H9 (cell line): ENCODE measurements at regions not wholly inside any gene's neighbourhood (a gene's known extent, or its start where the extent isn't known, plus 50 kb on each side); places are given as distances from the start of the nearest gene placed in this dataset.
A peak's percentile ranks its signal among the peaks of the same experiment; 100 is the strongest.

Experiments used
- DNase-seq: peaks from one replicate; pipeline ENCODE4 v3.0.0-alpha.2; 2017
- H2AFZ ChIP-seq: one replicate; pipeline ENCODE4 v1.6.1; 2013; ENCODE audit warnings: mild to moderate bottlenecking, low read length, control low read depth, moderate library complexity
- H2AK5ac ChIP-seq: 2 replicates; pipeline ENCODE4 v1.6.1; 2013; ENCODE audit warnings: low read length, control low read depth, mixed read lengths; ENCODE audit not compliant: insufficient read length
- H2BK120ac ChIP-seq: one replicate; pipeline ENCODE4 v1.6.1; 2013; ENCODE audit warnings: low read depth, mild to moderate bottlenecking, low read length, control low read depth, inconsistent platforms; ENCODE audit not compliant: poor library complexity, severe bottlenecking
- H2BK12ac ChIP-seq: 2 replicates; pipeline ENCODE4 v1.6.1; 2013; ENCODE audit warnings: low read length, control low read depth, mixed read lengths, low read depth; ENCODE audit not compliant: insufficient read length
- H2BK15ac ChIP-seq: 2 replicates; pipeline ENCODE4 v1.6.1; 2013; ENCODE audit warnings: low read depth, low read length, control low read depth
- H2BK20ac ChIP-seq: one replicate; pipeline ENCODE4 v1.6.1; 2013; ENCODE audit warnings: low read depth, mild to moderate bottlenecking, low read length, control low read depth, inconsistent platforms; ENCODE audit not compliant: poor library complexity, severe bottlenecking
- H2BK5ac ChIP-seq: 2 replicates; pipeline ENCODE4 v1.6.1; 2013; ENCODE audit warnings: low read length, control low read depth, mixed read lengths; ENCODE audit not compliant: insufficient read length
- H3K14ac ChIP-seq: 2 replicates; pipeline ENCODE4 v1.6.1; 2013; ENCODE audit warnings: low read length, control low read depth; ENCODE audit not compliant: insufficient read depth
- H3K18ac ChIP-seq: 2 replicates; pipeline ENCODE4 v1.6.1; 2013; ENCODE audit warnings: low read depth, mild to moderate bottlenecking, mixed read lengths, low read length, control low read depth; ENCODE audit not compliant: insufficient read length
- H3K23ac ChIP-seq: 2 replicates; pipeline ENCODE4 v1.6.1; 2013; ENCODE audit warnings: low read length, control low read depth, mixed read lengths, low read depth; ENCODE audit not compliant: insufficient read length
- H3K23me2 ChIP-seq: 2 replicates; pipeline ENCODE4 v1.6.1; 2013; ENCODE audit warnings: low read depth, mild to moderate bottlenecking, mixed read lengths, low read length, control low read depth; ENCODE audit not compliant: insufficient read length, poor library complexity, severe bottlenecking
- H3K27ac ChIP-seq: 2 replicates; pipeline ENCODE4 v1.5.1; 2013; ENCODE audit warnings: low read length, control low read depth, mixed read lengths, low read depth; ENCODE audit not compliant: insufficient read length
- H3K27me3 ChIP-seq: 2 replicates; pipeline ENCODE4 v1.6.1; 2013; ENCODE audit warnings: low read length, control low read depth, inconsistent platforms; ENCODE audit not compliant: insufficient read depth
- H3K4ac ChIP-seq: 2 replicates; pipeline ENCODE4 v1.6.1; 2013; ENCODE audit warnings: low read depth, mild to moderate bottlenecking, control low read depth, inconsistent platforms, low read length, moderate library complexity
- H3K4me1 ChIP-seq: 2 replicates; pipeline ENCODE4 v1.6.1; 2013; ENCODE audit warnings: low read length, control low read depth, inconsistent platforms; ENCODE audit not compliant: insufficient read depth
- H3K4me2 ChIP-seq: 2 replicates; pipeline ENCODE4 v1.6.1; 2013; ENCODE audit warnings: low read length, control low read depth, mixed read lengths; ENCODE audit not compliant: insufficient read length, insufficient read depth
- H3K56ac ChIP-seq: 2 replicates; pipeline ENCODE4 v1.6.1; 2013; ENCODE audit warnings: low read depth, mild to moderate bottlenecking, mixed read lengths, low read length, control low read depth; ENCODE audit not compliant: insufficient read length
- H3K79me1 ChIP-seq: 2 replicates; pipeline ENCODE4 v1.6.1; 2013; ENCODE audit warnings: low read depth, mild to moderate bottlenecking, moderate library complexity, low read length, control low read depth, inconsistent platforms; ENCODE audit not compliant: insufficient read depth, poor library complexity, severe bottlenecking
- H3K79me2 ChIP-seq: 2 replicates; pipeline ENCODE4 v1.6.1; 2013; ENCODE audit warnings: low read length, control low read depth, inconsistent platforms; ENCODE audit not compliant: insufficient read depth
- H3K9ac ChIP-seq: 2 replicates; pipeline ENCODE4 v1.6.1; 2013; ENCODE audit warnings: low read length, control low read depth, mixed read lengths; ENCODE audit not compliant: insufficient read length; ENCODE audit errors: extremely low read depth
- H3K9me3 ChIP-seq: one replicate; pipeline ENCODE4 v1.6.1; 2013; ENCODE audit warnings: low read depth, low read length, inconsistent platforms; ENCODE audit not compliant: control insufficient read depth
- H3T11ph ChIP-seq: one replicate; pipeline ENCODE4 v1.6.1; 2013; ENCODE audit warnings: mild to moderate bottlenecking, low read length, control low read depth, inconsistent platforms
- H4K20me1 ChIP-seq: one replicate; pipeline ENCODE4 v1.6.1; 2013; ENCODE audit not compliant: control insufficient read depth, insufficient read length, insufficient read depth
- H4K5ac ChIP-seq: 2 replicates; pipeline ENCODE4 v1.6.1; 2013; ENCODE audit warnings: low read depth, mild to moderate bottlenecking, mixed read lengths, low read length, control low read depth; ENCODE audit not compliant: insufficient read length
- H4K8ac ChIP-seq: replicated peaks from 2 replicates; pipeline ENCODE4 v1.6.1; 2013; ENCODE audit warnings: low read length, control low read depth, mixed read lengths, low read depth; ENCODE audit not compliant: insufficient read length
- H4K91ac ChIP-seq: 2 replicates; pipeline ENCODE4 v1.6.1; 2013; ENCODE audit warnings: low read depth, mild to moderate bottlenecking, moderate library complexity, mixed read lengths, low read length, control low read depth; ENCODE audit not compliant: insufficient read length
- H3K27ac Mint-ChIP-seq, 3 experiments: 2 replicates in 2 of 3; 3 replicates in 1 of 3; pipeline ENCODE4 v1.8.0; 2020 to 2021; ENCODE audit warnings: mixed read lengths in 3 of 3, mild to moderate bottlenecking in 1 of 3, moderate library complexity in 1 of 3
- H3K27me3 Mint-ChIP-seq: 2 replicates; pipeline ENCODE4 v1.8.0; 2021; ENCODE audit warnings: low read depth, mild to moderate bottlenecking, moderate library complexity, mixed read lengths
- H3K36me3 Mint-ChIP-seq, 3 experiments: 2 replicates in 2 of 3; 3 replicates in 1 of 3; pipeline ENCODE4 v1.8.0; 2020 to 2021; ENCODE audit warnings: low read depth in 3 of 3, mixed read lengths in 3 of 3; ENCODE audit not compliant: insufficient read depth in 1 of 3
- H3K4me1 Mint-ChIP-seq, 2 experiments: 2 replicates each; pipeline ENCODE4 v1.8.0; 2020; ENCODE audit warnings: mixed read lengths in 2 of 2
- H3K4me3 Mint-ChIP-seq, 2 experiments: 2 replicates in 1 of 2; 3 replicates in 1 of 2; pipeline ENCODE4 v1.8.0; 2020 to 2021; ENCODE audit warnings: mild to moderate bottlenecking in 2 of 2, mixed read lengths in 2 of 2, moderate library complexity in 1 of 2
- H3K9me3 Mint-ChIP-seq, 2 experiments: 2 replicates in 1 of 2; 3 replicates in 1 of 2; pipeline ENCODE4 v1.8.0; 2020; ENCODE audit warnings: mild to moderate bottlenecking in 2 of 2, mixed read lengths in 2 of 2, moderate library complexity in 1 of 2
- CTCF ChIP-seq: fragments of 200-600 bp; sonication (generic); conservative IDR thresholded peaks from 3 replicates; pipeline ENCODE4 v1.8.0; 2021; ENCODE audit warnings: antibody characterized with exemption, mild to moderate bottlenecking
- WGBS: extraction: QIAGEN DNeasy Blood & Tissue Kit; methylation state at CpG from one replicate; pipeline ENCODE4 v1.1.7; 2013; ENCODE audit warnings: missing lambda C conversion rate, low lambda C conversion rate, mixed read lengths; ENCODE audit not compliant: insufficient read length; ENCODE audit errors: extremely low coverage; 5-methylcytosine and 5-hydroxymethylcytosine counted together

GRCh38 chr3:124157748-124158147, 165.8 kb upstream of the ROPN1 start:
- Mint-ChIP-seq H3K27me3 (no peaks in the 10 kb centered on the region), H3K4me3 (peak overlapping the region in 1 of 2 experiments; percentile 31; a peak in 3 of 5 replicates), H3K4me1 (peaks cover 10 to 13% of the 10 kb centered on the region in 2 experiments), H3K9me3 (no peaks in the 10 kb centered on the region; a peak in 2 of 5 replicates), H3K27ac (peak overlapping the region in 2 of 3 experiments; percentile 88 to 93), H3K36me3 (peaks cover 0 to 4% (median 3%) of the 10 kb centered on the region in 3 experiments; a peak in 1 of 7 replicates)
- peak; percentile 31 for DNase-seq
- no CpG with 5 or more reads among the region's 3 CpGs for WGBS
- H3T11ph ChIP-seq = peak overlapping the region; percentile 30
- no peak overlapping the region for H3K56ac ChIP-seq
- no peaks in the 10 kb centered on the region for H3K27me3 ChIP-seq
- H3K4ac ChIP-seq = peak overlapping the region; percentile 76; the same call in 1 of the 2 replicates
- no peaks in the 10 kb centered on the region for H4K20me1 ChIP-seq
- no peak overlapping the region for H2AFZ ChIP-seq
- H3K79me1 ChIP-seq = no peaks in the 10 kb centered on the region
- H2BK12ac ChIP-seq = peak overlapping the region; percentile 26
- no peak overlapping the region for H4K8ac ChIP-seq
- no peak overlapping the region for H3K23ac ChIP-seq
- peak overlapping the region; percentile 47 for H2BK5ac ChIP-seq
- TF ChIP-seq CTCF = no peak
- peak overlapping the region; percentile 25 for H3K4me2 ChIP-seq
- H3K79me2 ChIP-seq = no peaks in the 10 kb centered on the region
- no peak overlapping the region for H2BK20ac ChIP-seq
- peak overlapping the region; percentile 90 for H4K91ac ChIP-seq
- peak overlapping the region; percentile 97 for H3K27ac ChIP-seq
- H2BK15ac ChIP-seq = no peak overlapping the region
- H3K4me1 ChIP-seq = peaks cover 20% of the 10 kb centered on the region; the same call in 1 of the 2 replicates
- no peaks in the 10 kb centered on the region for H3K23me2 ChIP-seq
- H3K9ac ChIP-seq = no peak overlapping the region
- 0 out of 2 replicates have a peak overlapping the region, but pooled peaks have one; percentile 34 for H3K14ac ChIP-seq
- H3K9me3 ChIP-seq = no peaks in the 10 kb centered on the region
- H2BK120ac ChIP-seq = peak overlapping the region; percentile 28
- H4K5ac ChIP-seq = peak overlapping the region; percentile 84
- peak overlapping the region; percentile 83 for H3K18ac ChIP-seq
- peak overlapping the region; percentile 66 for H2AK5ac ChIP-seq
